ENCODE measurements at regions not wholly inside any gene's neighbourhood (a gene's known extent, or its start where the extent isn't known, plus 50 kb on each side); places are given as distances from the start of the nearest gene placed in this dataset.
A peak's percentile ranks its signal among the peaks of the same experiment; 100 is the strongest.

- no peak for DNase-seq
These were observed 287.4 kb upstream of the SNX7 start for GRCh38 chr1:98374098-98374497.

- peak in 1 of 2 experiments; percentile 3 for DNase-seq
These were observed 288.5 kb upstream of the SNX7 start for GRCh38 chr1:98373056-98373455.

GRCh38 chr1:98371764-98372163 is 289.8 kb upstream of the SNX7 start:
- no peak for DNase-seq

GRCh38 chr1:98369463-98369862 is 292.1 kb upstream of the SNX7 start:
- DNase-seq = no peak

GRCh38 chr1:98368995-98369394 is 292.5 kb upstream of the SNX7 start:
- DNase-seq = no peak

- DNase-seq = no peak
These were observed 294.1 kb upstream of the SNX7 start for GRCh38 chr1:98367426-98367825.

- no peak for DNase-seq
These were observed 295.2 kb upstream of the SNX7 start for GRCh38 chr1:98366343-98366742.

GRCh38 chr1:98364544-98364943 is 297.0 kb upstream of the SNX7 start:
- DNase-seq = no peak

GRCh38 chr1:98360864-98361263 is 300.7 kb upstream of the SNX7 start:
- DNase-seq = no peak

- DNase-seq = no peak
These were observed 305.7 kb upstream of the SNX7 start for GRCh38 chr1:98355656-98356383.

- no peak for DNase-seq
These were observed 309.1 kb upstream of the SNX7 start for GRCh38 chr1:98352378-98352777.

- no peak for DNase-seq
These were observed 310.0 kb upstream of the SNX7 start for GRCh38 chr1:98351561-98351960.

GRCh38 chr1:98345417-98345816 is 316.1 kb upstream of the SNX7 start:
- no peak for DNase-seq

- no peak for DNase-seq
These were observed 316.8 kb upstream of the SNX7 start for GRCh38 chr1:98344731-98345130.

GRCh38 chr1:98342566-98342965 is 319.0 kb upstream of the SNX7 start:
- DNase-seq = no peak

GRCh38 chr1:98340511-98340910 is 321.0 kb upstream of the SNX7 start:
- DNase-seq = no peak

GRCh38 chr1:98336472-98337083 is 324.9 kb upstream of the SNX7 start:
- DNase-seq = no peak

GRCh38 chr1:98333936-98334335 is 327.6 kb upstream of the SNX7 start:
- no peak for DNase-seq

- no peak for DNase-seq
These were observed 328.1 kb upstream of the SNX7 start for GRCh38 chr1:98333406-98333805.

- DNase-seq = no peak
These were observed 329.7 kb upstream of the SNX7 start for GRCh38 chr1:98331718-98332311.

GRCh38 chr1:98331243-98331642 is 330.3 kb upstream of the SNX7 start:
- no peak for DNase-seq

GRCh38 chr1:98330224-98330623 is 331.3 kb upstream of the SNX7 start:
- DNase-seq = no peak

GRCh38 chr1:98328855-98329254 is 332.7 kb upstream of the SNX7 start:
- DNase-seq = no peak

GRCh38 chr1:98327220-98327861 is 334.2 kb upstream of the SNX7 start:
- no peak for DNase-seq
